LNCaP clone FGC (cell line): ENCODE measurements at regions not wholly inside any gene's neighbourhood (a gene's known extent, or its start where the extent isn't known, plus 50 kb on each side); places are given as distances from the start of the nearest gene placed in this dataset.

Source experiments
- DNase-seq: peaks from one replicate; pipeline ENCODE4 v3.0.0-alpha.2; 2011; ENCODE audit warnings: low read depth
- H3K4me3 ChIP-seq: 2 replicates; pipeline ENCODE4 v1.5.1; 2011; ENCODE audit warnings: mild to moderate bottlenecking, low read depth, low read length, control low read depth
- TF ChIP-seq, protein P1 (sequence below): IDR thresholded peaks from 2 replicates; pipeline ENCODE4 v1.5.1; 2012; ENCODE audit warnings: mild to moderate bottlenecking; ENCODE audit not compliant: control insufficient read depth, insufficient read depth; ENCODE audit errors: extremely low read depth

DNA sequence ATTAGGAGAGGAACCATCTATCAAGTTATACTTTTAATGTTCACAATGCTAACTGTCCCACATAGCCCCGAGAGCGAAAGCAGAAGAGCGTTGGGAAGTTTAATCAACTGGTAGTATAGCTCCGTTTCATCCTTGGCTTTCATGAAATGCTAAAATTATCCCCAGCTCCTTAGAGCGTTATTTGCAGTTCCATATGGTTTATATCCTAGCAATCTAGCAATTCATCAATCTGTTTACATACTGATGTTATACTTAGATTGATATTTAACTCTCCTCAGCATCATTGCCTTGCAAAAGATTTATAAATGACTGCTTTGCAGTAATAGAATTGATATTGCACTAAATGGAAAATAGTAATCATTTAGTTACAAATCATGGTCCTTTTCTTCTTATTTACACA lies 419.8 kb downstream of the COG6 start:
- DNase-seq = no peak
- TF ChIP-seq, protein P1, sequence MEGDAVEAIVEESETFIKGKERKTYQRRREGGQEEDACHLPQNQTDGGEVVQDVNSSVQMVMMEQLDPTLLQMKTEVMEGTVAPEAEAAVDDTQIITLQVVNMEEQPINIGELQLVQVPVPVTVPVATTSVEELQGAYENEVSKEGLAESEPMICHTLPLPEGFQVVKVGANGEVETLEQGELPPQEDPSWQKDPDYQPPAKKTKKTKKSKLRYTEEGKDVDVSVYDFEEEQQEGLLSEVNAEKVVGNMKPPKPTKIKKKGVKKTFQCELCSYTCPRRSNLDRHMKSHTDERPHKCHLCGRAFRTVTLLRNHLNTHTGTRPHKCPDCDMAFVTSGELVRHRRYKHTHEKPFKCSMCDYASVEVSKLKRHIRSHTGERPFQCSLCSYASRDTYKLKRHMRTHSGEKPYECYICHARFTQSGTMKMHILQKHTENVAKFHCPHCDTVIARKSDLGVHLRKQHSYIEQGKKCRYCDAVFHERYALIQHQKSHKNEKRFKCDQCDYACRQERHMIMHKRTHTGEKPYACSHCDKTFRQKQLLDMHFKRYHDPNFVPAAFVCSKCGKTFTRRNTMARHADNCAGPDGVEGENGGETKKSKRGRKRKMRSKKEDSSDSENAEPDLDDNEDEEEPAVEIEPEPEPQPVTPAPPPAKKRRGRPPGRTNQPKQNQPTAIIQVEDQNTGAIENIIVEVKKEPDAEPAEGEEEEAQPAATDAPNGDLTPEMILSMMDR = no peak
- H3K4me3 ChIP-seq = no peak overlapping the region

DNA sequence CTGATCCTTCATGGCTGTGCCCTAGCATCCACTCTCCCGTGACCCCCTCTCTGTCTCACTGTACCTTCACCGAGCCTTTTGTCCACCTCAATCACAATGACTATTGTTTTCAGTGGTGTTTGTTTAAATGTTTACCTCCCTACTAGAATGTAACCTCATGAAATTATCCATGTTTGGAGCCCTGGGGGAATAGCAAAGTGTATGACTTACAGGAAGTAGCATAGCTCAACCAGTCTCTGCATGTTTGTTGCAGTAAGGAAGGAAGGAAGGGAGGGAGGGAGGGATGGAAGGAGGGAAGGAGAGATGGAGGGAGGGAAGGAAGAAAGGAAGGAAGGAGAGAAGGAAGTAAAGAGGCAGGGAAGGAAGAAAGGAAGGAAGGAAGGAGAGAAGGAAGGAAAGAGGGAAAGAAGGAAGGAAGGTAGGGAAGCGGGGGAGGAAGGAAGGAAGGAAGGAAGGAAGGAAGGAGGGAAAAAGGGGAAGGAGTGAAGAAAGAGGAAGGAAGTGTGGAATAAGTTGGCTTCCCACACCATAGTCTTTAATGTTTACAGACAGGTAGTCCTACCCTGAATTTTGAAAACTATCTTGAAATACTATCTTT lies 421.4 kb downstream of the COG6 start:
- DNase-seq = no peak
- TF ChIP-seq, protein P1 = no peak
- no peak overlapping the region for H3K4me3 ChIP-seq

DNA sequence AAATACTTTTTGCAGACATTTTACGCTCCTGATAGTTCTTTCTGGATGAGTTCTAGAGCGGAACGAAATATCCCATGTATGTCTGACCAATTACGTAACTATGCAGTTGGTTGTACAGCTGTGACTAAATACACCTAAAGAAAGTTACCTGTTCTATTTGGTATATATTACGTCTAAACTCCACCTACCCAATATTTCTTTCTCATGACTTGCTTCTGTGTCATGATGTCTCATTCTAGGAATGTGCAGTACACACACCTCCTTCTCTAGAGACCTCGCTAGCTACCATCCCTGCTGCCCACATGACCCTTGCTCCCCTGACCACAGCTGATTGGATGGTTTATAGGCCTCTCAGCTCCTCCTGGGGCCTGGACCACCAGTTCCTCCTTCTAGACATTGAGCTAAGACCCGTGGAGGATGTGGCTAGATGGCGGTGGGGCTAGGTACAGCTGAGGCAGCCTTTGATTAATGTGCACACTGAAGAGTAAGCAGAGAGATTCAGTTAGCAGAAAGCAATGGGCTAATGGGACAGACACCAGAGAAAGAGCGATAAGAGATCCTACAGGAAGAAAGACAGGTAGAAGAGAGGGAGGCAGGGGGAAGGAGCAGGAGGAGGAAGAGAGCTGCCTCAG lies 422.1 kb downstream of the COG6 start:
- no peak for DNase-seq
- TF ChIP-seq, protein P1 = no peak
- no peak overlapping the region for H3K4me3 ChIP-seq

DNA sequence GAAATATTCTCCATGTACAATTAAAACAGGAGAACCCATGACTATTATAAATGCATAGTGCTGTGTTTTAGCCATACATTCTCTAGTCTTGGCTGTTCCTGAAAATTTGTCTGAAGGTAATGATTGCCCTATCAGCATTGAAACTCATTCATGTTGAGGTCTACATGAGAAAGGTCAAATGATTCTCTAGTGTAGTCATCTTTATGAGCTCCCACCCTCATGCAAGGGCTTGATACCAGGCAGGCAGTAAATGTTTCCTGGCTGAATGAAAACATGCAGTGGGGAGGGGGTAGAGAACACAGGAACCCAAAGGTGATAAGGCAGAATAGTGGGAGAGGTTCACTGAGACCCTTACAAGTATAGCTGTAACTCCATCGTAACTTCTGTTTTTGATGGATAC lies 424.3 kb downstream of the COG6 start:
- DNase-seq = no peak
- TF ChIP-seq, protein P1 = no peak
- H3K4me3 ChIP-seq = no peak overlapping the region

DNA sequence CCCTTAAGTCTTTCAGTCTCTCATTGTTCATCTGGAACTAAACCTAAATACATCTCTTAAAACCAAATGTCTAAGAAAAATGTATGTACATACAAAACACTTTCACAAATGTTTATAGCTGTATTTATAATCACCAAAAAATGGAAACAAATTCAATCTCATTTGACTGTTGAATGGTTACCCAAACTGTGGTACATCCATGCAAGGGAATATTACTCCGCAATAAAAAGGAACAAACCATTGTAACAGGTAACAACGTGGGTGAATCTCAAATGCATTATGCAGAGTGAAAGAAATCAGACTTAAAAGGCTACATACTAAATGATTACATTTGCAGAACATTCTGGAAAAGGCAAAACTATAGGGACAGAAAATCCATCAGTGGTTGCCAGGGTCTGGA lies 425.2 kb downstream of the COG6 start:
- H3K4me3 ChIP-seq = no peak overlapping the region
- no peak for DNase-seq
- TF ChIP-seq, protein P1 = no peak

DNA sequence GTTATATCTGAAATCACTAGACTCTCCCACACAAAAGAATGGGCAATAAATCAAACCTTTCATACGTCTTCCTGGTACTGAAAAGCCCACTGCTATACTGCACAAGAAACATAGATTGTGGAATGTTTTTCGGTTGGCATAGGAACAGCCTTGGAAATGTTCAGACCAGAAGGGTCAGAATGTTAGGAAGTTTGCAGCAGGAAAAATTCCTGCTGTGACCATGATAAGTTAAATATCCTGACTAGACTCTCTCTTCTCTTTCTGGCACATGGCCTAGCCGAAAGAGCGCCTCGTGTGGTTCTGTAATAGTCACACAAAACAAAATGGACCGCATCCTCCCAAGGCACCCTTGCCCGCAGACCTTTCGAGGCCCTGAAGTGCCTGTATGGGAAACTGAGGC lies 427.2 kb downstream of the COG6 start:
- DNase-seq = no peak
- TF ChIP-seq, protein P1 = no peak
- H3K4me3 ChIP-seq = no peak overlapping the region

DNA sequence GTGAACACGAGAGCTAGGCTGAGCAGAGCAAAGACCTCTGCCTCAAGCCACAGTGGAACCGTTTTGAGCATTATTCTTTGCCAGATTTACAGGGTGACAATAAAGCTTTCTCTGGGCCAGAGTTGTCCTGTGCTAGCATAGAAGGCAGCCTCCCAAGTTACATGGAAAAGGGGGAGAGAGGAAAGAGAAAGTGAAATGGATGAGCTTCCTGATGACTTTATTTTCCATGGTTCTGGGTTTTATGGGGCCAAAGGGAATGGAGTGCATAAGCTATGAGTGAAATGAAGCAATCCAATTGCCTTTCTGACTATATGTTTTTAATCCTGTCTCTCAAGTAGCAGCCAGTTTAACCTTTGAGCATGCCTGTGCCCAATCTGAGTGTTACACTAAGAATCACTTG lies 428.4 kb downstream of the COG6 start:
- no peak for DNase-seq
- TF ChIP-seq, protein P1 = no peak
- no peak overlapping the region for H3K4me3 ChIP-seq
